MM.1S (cell line): ENCODE measurements at regions not wholly inside any gene's neighbourhood (a gene's known extent, or its start where the extent isn't known, plus 50 kb on each side); places are given as distances from the start of the nearest gene placed in this dataset.

ENCODE experiments used
- DNase-seq: peaks from one replicate; pipeline ENCODE4 v3.0.0-alpha.2; 2015
- H2AFZ ChIP-seq: fragments of 300-600 bp; sonication (generic); 2 replicates; pipeline ENCODE4 v1.6.0; 2016; ENCODE audit warnings: antibody characterized with exemption, low read length
- H3F3A ChIP-seq: fragments of 300-600 bp; sonication (generic); 2 replicates; pipeline ENCODE4 v1.6.1; 2016; ENCODE audit warnings: mild to moderate bottlenecking, antibody characterized with exemption, low read length, moderate library complexity, mixed read lengths; ENCODE audit not compliant: insufficient read depth
- H3K27ac ChIP-seq: fragments of 300-600 bp; sonication (generic); 2 replicates; pipeline ENCODE4 v1.5.1; 2016; ENCODE audit warnings: mild to moderate bottlenecking, low read length
- H3K27me3 ChIP-seq: fragments of 300-600 bp; sonication (generic); replicated peaks from 2 replicates; pipeline ENCODE4 v1.6.0; 2016; ENCODE audit warnings: low read length; ENCODE audit not compliant: insufficient read depth
- H3K36me3 ChIP-seq: fragments of 300-600 bp; sonication (generic); replicated peaks from 2 replicates; pipeline ENCODE4 v1.6.1; 2016; ENCODE audit warnings: mild to moderate bottlenecking, low read length, mixed read lengths; ENCODE audit not compliant: insufficient read depth
- H3K4me1 ChIP-seq: fragments of 300-600 bp; sonication (generic); 2 replicates; pipeline ENCODE4 v1.6.1; 2016; ENCODE audit warnings: low read length, mixed read lengths
- H3K4me2 ChIP-seq: fragments of 300-600 bp; sonication (generic); 2 replicates; pipeline ENCODE4 v1.6.0; 2016; ENCODE audit warnings: low read depth, low read length
- H3K4me3 ChIP-seq: fragments of 300-600 bp; sonication (generic); 2 replicates; pipeline ENCODE4 v1.5.1; 2016; ENCODE audit warnings: low read length, mixed read lengths
- H3K79me2 ChIP-seq: fragments of 300-600 bp; sonication (generic); 2 replicates; pipeline ENCODE4 v1.6.1; 2016; ENCODE audit warnings: mixed run types, low read length, mixed read lengths
- H3K9ac ChIP-seq: fragments of 300-600 bp; sonication (generic); 2 replicates; pipeline ENCODE4 v1.6.1; 2016; ENCODE audit warnings: low read length, mixed read lengths
- H3K9me2 ChIP-seq: fragments of 300-600 bp; sonication (generic); replicated peaks from 2 replicates; pipeline ENCODE4 v1.6.1; 2016; ENCODE audit warnings: mild to moderate bottlenecking, low read length, mixed read lengths; ENCODE audit not compliant: insufficient read depth
- H3K9me3 ChIP-seq: fragments of 300-600 bp; sonication (generic); replicated peaks from 2 replicates; pipeline ENCODE4 v1.6.1; 2016; ENCODE audit warnings: mild to moderate bottlenecking, low read length, mixed read lengths; ENCODE audit not compliant: insufficient read depth
- H4K20me1 ChIP-seq: fragments of 300-600 bp; sonication (generic); 2 replicates; pipeline ENCODE4 v1.6.1; 2016; ENCODE audit warnings: mild to moderate bottlenecking, low read length, moderate library complexity, mixed read lengths; ENCODE audit not compliant: insufficient read depth
- CTCF ChIP-seq: fragments of 300-600 bp; sonication (generic); IDR thresholded peaks from 2 replicates; pipeline ENCODE4 v1.5.1; 2016; ENCODE audit warnings: antibody characterized with exemption, low read length, mixed read lengths
- EZH2 ChIP-seq: fragments of 300-600 bp; sonication (generic); optimal IDR thresholded peaks from 2 replicates; pipeline ENCODE3; 2017; ENCODE audit warnings: low read depth, mild to moderate bottlenecking, antibody characterized with exemption, low read length, mixed read lengths
- EZH2phosphoT487 ChIP-seq: fragments of 300-600 bp; sonication (generic); IDR thresholded peaks from 2 replicates; pipeline ENCODE4 v1.6.1; 2018; ENCODE audit warnings: antibody characterized with exemption, low read length

- Histone ChIP-seq H3K9me2 (no peaks in the 10 kb centered on the region), H3K36me3 (no peaks in the 10 kb centered on the region), H3K27me3 (no peaks in the 10 kb centered on the region), H3K4me3 (no peak overlapping the region), H3K27ac (no peak overlapping the region), H3F3A (no peaks in the 10 kb centered on the region), H4K20me1 (no peaks in the 10 kb centered on the region), H3K9me3 (no peaks in the 10 kb centered on the region), H3K79me2 (no peaks in the 10 kb centered on the region), H2AFZ (no peak overlapping the region), H3K9ac (no peak overlapping the region), H3K4me2 (no peak overlapping the region), H3K4me1 (no peaks in the 10 kb centered on the region)
- DNase-seq, result no peak
- TF ChIP-seq EZH2phosphoT487 (no peak), CTCF (no peak), EZH2 (no peak)
Observed at GRCh38 chr10:56606202-56606601, 245.1 kb upstream of the ZWINT start.

GRCh38 chr10:56605051-56605450 is 244.0 kb upstream of the ZWINT start:
- no peaks in the 10 kb centered on the region for H3K9me3 ChIP-seq
- H3K36me3 ChIP-seq, result no peaks in the 10 kb centered on the region
- no peaks in the 10 kb centered on the region for H3F3A ChIP-seq
- no peaks in the 10 kb centered on the region for H3K4me1 ChIP-seq
- no peak overlapping the region for H3K9ac ChIP-seq
- H3K9me2 ChIP-seq, result no peaks in the 10 kb centered on the region
- H3K27ac ChIP-seq, result no peak overlapping the region
- no peak overlapping the region for H2AFZ ChIP-seq
- no peaks in the 10 kb centered on the region for H3K79me2 ChIP-seq
- TF ChIP-seq EZH2 (no peak), EZH2phosphoT487 (no peak), CTCF (no peak)
- no peak overlapping the region for H3K4me2 ChIP-seq
- DNase-seq, result no peak
- no peak overlapping the region for H3K4me3 ChIP-seq
- no peaks in the 10 kb centered on the region for H3K27me3 ChIP-seq
- no peaks in the 10 kb centered on the region for H4K20me1 ChIP-seq

GRCh38 chr10:56604624-56605023 is 243.6 kb upstream of the ZWINT start:
- Histone ChIP-seq H2AFZ (no peak overlapping the region), H3K36me3 (no peaks in the 10 kb centered on the region), H3F3A (no peaks in the 10 kb centered on the region), H3K4me1 (no peaks in the 10 kb centered on the region), H3K9me2 (no peaks in the 10 kb centered on the region), H3K27ac (no peak overlapping the region), H3K9ac (no peak overlapping the region), H3K4me2 (no peak overlapping the region), H4K20me1 (no peaks in the 10 kb centered on the region), H3K9me3 (no peaks in the 10 kb centered on the region), H3K4me3 (no peak overlapping the region), H3K27me3 (no peaks in the 10 kb centered on the region), H3K79me2 (no peaks in the 10 kb centered on the region)
- TF ChIP-seq CTCF, result no peak
- TF ChIP-seq EZH2, result no peak
- no peak for TF ChIP-seq EZH2phosphoT487
- no peak for DNase-seq
